SK-N-MC (cell line): ENCODE measurements at regions not wholly inside any gene's neighbourhood (a gene's known extent, or its start where the extent isn't known, plus 50 kb on each side); places are given as distances from the start of the nearest gene placed in this dataset.

Source experiments
- EZH2 ChIP-seq: fragments of 200-600 bp; sonication (generic); IDR thresholded peaks from one replicate; pipeline ENCODE4 v1.6.1; 2017; ENCODE audit warnings: antibody characterized with exemption
- POLR2AphosphoS5 ChIP-seq: IDR thresholded peaks from 2 replicates; pipeline ENCODE4 v1.6.1; 2012; ENCODE audit warnings: mild to moderate bottlenecking, low read depth, low read length, borderline replicate concordance

- no peak for TF ChIP-seq POLR2AphosphoS5
- TF ChIP-seq EZH2: no peak
Observed at GRCh38 chr15:69669446-69669845, 216.8 kb downstream of the RPLP1 start.
